IPS DF 6.9 (cell line): ENCODE measurements at regions not wholly inside any gene's neighbourhood (a gene's known extent, or its start where the extent isn't known, plus 50 kb on each side); places are given as distances from the start of the nearest gene placed in this dataset.
"Not testable (repeated sequence)": the region's sequence is repeated elsewhere in the genome, so short reads cannot be mapped to it uniquely, and the experiment has no call there.

ENCODE experiments used
- DNase-seq: peaks from one replicate; pipeline ENCODE4 v3.0.0-alpha.2; 2013; ENCODE audit warnings: low read depth, low spot score
- H3K27ac ChIP-seq: one replicate; pipeline ENCODE4 v1.5.1; 2013; ENCODE audit warnings: low read length, control low read depth
- H3K27me3 ChIP-seq: 2 replicates; pipeline ENCODE4 v1.6.1; 2013; ENCODE audit warnings: mild to moderate bottlenecking, low read length; ENCODE audit not compliant: control insufficient read depth, insufficient read depth
- H3K36me3 ChIP-seq: 2 replicates; pipeline ENCODE4 v1.6.1; 2013; ENCODE audit warnings: low read length; ENCODE audit not compliant: control insufficient read depth, insufficient read depth
- H3K4me1 ChIP-seq: 2 replicates; pipeline ENCODE4 v1.6.1; 2013; ENCODE audit warnings: low read length; ENCODE audit not compliant: control insufficient read depth, insufficient read depth
- H3K4me3 ChIP-seq: 2 replicates; pipeline ENCODE4 v1.5.1; 2013; ENCODE audit warnings: mild to moderate bottlenecking, low read length
- H3K9me3 ChIP-seq: 2 replicates; pipeline ENCODE4 v1.6.1; 2013; ENCODE audit warnings: low read length, inconsistent platforms; ENCODE audit not compliant: control insufficient read depth, insufficient read depth
- WGBS: extraction: QIAGEN DNeasy Blood & Tissue Kit; methylation state at CpG from one replicate; pipeline ENCODE4 v1.1.7; 2013; ENCODE audit warnings: mixed read lengths, missing lambda C conversion rate; ENCODE audit not compliant: insufficient read length, insufficient coverage; 5-methylcytosine and 5-hydroxymethylcytosine counted together

GRCh38 chr22:49660321-49660720, 167.4 kb downstream of the BRD1 start:
- no peaks in the 10 kb centered on the region for H3K27me3 ChIP-seq
- no peak overlapping the region for H3K27ac ChIP-seq
- H3K4me3 ChIP-seq = no peak overlapping the region
- peaks cover 16% of the 10 kb centered on the region for H3K9me3 ChIP-seq
- no peak for DNase-seq
- H3K36me3 ChIP-seq = no peaks in the 10 kb centered on the region; the same call in 1 of the 2 replicates
- no peaks in the 10 kb centered on the region for H3K4me1 ChIP-seq
- WGBS = no CpG with 5 or more reads among the region's 16 CpGs

- no peak for DNase-seq
- no peaks in the 10 kb centered on the region; the same call in 1 of the 2 replicates for H3K36me3 ChIP-seq
These were observed 167.8 kb downstream of the BRD1 start for GRCh38 chr22:49659924-49660315.

GRCh38 chr22:49659281-49659923, 168.3 kb downstream of the BRD1 start:
- Histone ChIP-seq H3K4me1 (no peaks in the 10 kb centered on the region), H3K36me3 (no peaks in the 10 kb centered on the region; the same call in 1 of the 2 replicates), H3K9me3 (peaks cover 19% of the 10 kb centered on the region), H3K4me3 (no peak overlapping the region), H3K27me3 (no peaks in the 10 kb centered on the region), H3K27ac (no peak overlapping the region)
- no CpG with 5 or more reads among the region's 19 CpGs for WGBS
- no peak for DNase-seq

More at GRCh38 chr22:49659924-49660315, 167.8 kb downstream of the BRD1 start:
- H3K4me1 ChIP-seq = no peaks in the 10 kb centered on the region
- no peaks in the 10 kb centered on the region for H3K27me3 ChIP-seq
- H3K27ac ChIP-seq = no peak overlapping the region
- peaks cover 18% of the 10 kb centered on the region for H3K9me3 ChIP-seq
- WGBS = no CpG with 5 or more reads among the region's 19 CpGs
- no peak overlapping the region for H3K4me3 ChIP-seq

GRCh38 chr22:49658902-49659280, 168.8 kb downstream of the BRD1 start:
- H3K4me1 ChIP-seq = no peaks in the 10 kb centered on the region
- H3K36me3 ChIP-seq = no peaks in the 10 kb centered on the region; the same call in 1 of the 2 replicates
- no peak for DNase-seq
- WGBS = no CpG with 5 or more reads among the region's 9 CpGs
- H3K9me3 ChIP-seq = peaks cover 21% of the 10 kb centered on the region
- no peak overlapping the region for H3K4me3 ChIP-seq
- no peaks in the 10 kb centered on the region for H3K27me3 ChIP-seq
- no peak overlapping the region for H3K27ac ChIP-seq

GRCh38 chr22:49657974-49658590, 169.6 kb downstream of the BRD1 start:
- no peak overlapping the region for H3K27ac ChIP-seq
- DNase-seq = no peak
- H3K36me3 ChIP-seq = no peaks in the 10 kb centered on the region; the same call in 1 of the 2 replicates
- H3K9me3 ChIP-seq = peaks cover 23% of the 10 kb centered on the region
- no peaks in the 10 kb centered on the region for H3K4me1 ChIP-seq
- H3K27me3 ChIP-seq = no peaks in the 10 kb centered on the region
- WGBS = no CpG with 5 or more reads among the region's 12 CpGs
- no peak overlapping the region for H3K4me3 ChIP-seq

- Histone ChIP-seq H3K27ac (no peak overlapping the region), H3K36me3 (no peaks in the 10 kb centered on the region; the same call in 1 of the 2 replicates), H3K4me3 (no peak overlapping the region), H3K4me1 (no peaks in the 10 kb centered on the region), H3K9me3 (peaks cover 23% of the 10 kb centered on the region), H3K27me3 (no peaks in the 10 kb centered on the region)
- DNase-seq = no peak
- WGBS = no CpG with 5 or more reads among the region's 24 CpGs
These were observed 170.2 kb downstream of the BRD1 start for GRCh38 chr22:49657275-49657973.

GRCh38 chr22:49656883-49657274, 170.8 kb downstream of the BRD1 start:
- peaks cover 23% of the 10 kb centered on the region for H3K9me3 ChIP-seq
- H3K36me3 ChIP-seq, H3K4me3 ChIP-seq, DNase-seq, H3K27ac ChIP-seq, H3K4me1 ChIP-seq, H3K27me3 ChIP-seq: not testable (repeated sequence)
- no CpG with 5 or more reads among the region's 19 CpGs for WGBS

GRCh38 chr22:49656291-49656851, 171.3 kb downstream of the BRD1 start:
- no CpG with 5 or more reads among the region's 25 CpGs for WGBS
- no peak overlapping the region for H3K27ac ChIP-seq
- no peaks in the 10 kb centered on the region for H3K27me3 ChIP-seq
- no peak overlapping the region for H3K4me3 ChIP-seq
- no peaks in the 10 kb centered on the region for H3K4me1 ChIP-seq
- H3K36me3 ChIP-seq = no peaks in the 10 kb centered on the region; the same call in 1 of the 2 replicates
- no peak for DNase-seq
- H3K9me3 ChIP-seq = peaks cover 21% of the 10 kb centered on the region

GRCh38 chr22:49655168-49655812, 172.4 kb downstream of the BRD1 start:
- no peak for DNase-seq
- Histone ChIP-seq H3K27me3 (no peaks in the 10 kb centered on the region), H3K9me3 (peaks cover 18% of the 10 kb centered on the region), H3K27ac (no peak overlapping the region), H3K36me3 (no peaks in the 10 kb centered on the region), H3K4me1 (no peaks in the 10 kb centered on the region), H3K4me3 (no peak overlapping the region)
- WGBS = no CpG with 5 or more reads among the region's 29 CpGs
